HG03025 (cell line): ENCODE measurements at regions not wholly inside any gene's neighbourhood (a gene's known extent, or its start where the extent isn't known, plus 50 kb on each side); places are given as distances from the start of the nearest gene placed in this dataset.
"Not testable (repeated sequence)": the region's sequence is repeated elsewhere in the genome, so short reads cannot be mapped to it uniquely, and the experiment has no call there.

Experiments
- ATAC-seq: cut with Tn5 transposase; IDR thresholded peaks from one replicate; pipeline ENCODE4 v1.9.1; 2021; ENCODE audit warnings: mild to moderate bottlenecking, moderate library complexity; ENCODE audit not compliant: unreplicated experiment, low FRiP score

- not testable (repeated sequence) for ATAC-seq
Measured at GRCh38 chr18:30839056-30839561, 203.4 kb downstream of the DSC3 start.

- ATAC-seq, result no peak
Measured at GRCh38 chr18:30828700-30829099, 213.8 kb downstream of the DSC3 start.

- ATAC-seq, result no peak
Measured at GRCh38 chr18:30819619-30820018, 222.9 kb downstream of the DSC3 start.

- no peak for ATAC-seq
Measured at GRCh38 chr18:30814446-30814845, 228.1 kb downstream of the DSC3 start.

GRCh38 chr18:30811580-30811979 is 231.0 kb downstream of the DSC3 start:
- no peak for ATAC-seq

GRCh38 chr18:30810580-30810979 is 232.0 kb downstream of the DSC3 start:
- no peak for ATAC-seq

- ATAC-seq, result no peak
Measured at GRCh38 chr18:30806823-30807222, 235.7 kb downstream of the DSC3 start.

GRCh38 chr18:30800800-30801199 is 241.7 kb downstream of the DSC3 start:
- ATAC-seq, result no peak

- no peak for ATAC-seq
Measured at GRCh38 chr18:30792051-30792450, 250.5 kb downstream of the DSC3 start.

GRCh38 chr18:30788411-30788991 is 254.0 kb downstream of the DSC3 start:
- ATAC-seq, result not testable (repeated sequence)

GRCh38 chr18:30787410-30787809 is 255.1 kb downstream of the DSC3 start:
- ATAC-seq, result no peak

GRCh38 chr18:30781601-30782000 is 260.9 kb downstream of the DSC3 start:
- ATAC-seq, result no peak

- no peak for ATAC-seq
Measured at GRCh38 chr18:30775629-30776028, 266.9 kb downstream of the DSC3 start.

- not testable (repeated sequence) for ATAC-seq
Measured at GRCh38 chr18:30772170-30772569, 270.4 kb downstream of the DSC3 start.

- ATAC-seq, result no peak
Measured at GRCh38 chr18:30766053-30766452, 276.5 kb downstream of the DSC3 start.

- no peak for ATAC-seq
Measured at GRCh38 chr18:30765247-30765646, 277.3 kb downstream of the DSC3 start.

GRCh38 chr18:30763902-30764350 is 278.6 kb downstream of the DSC3 start:
- no peak for ATAC-seq

- no peak for ATAC-seq
Measured at GRCh38 chr18:30754846-30755245, 287.7 kb downstream of the DSC3 start.

- ATAC-seq, result no peak
Measured at GRCh38 chr18:30748541-30748940, 294.0 kb downstream of the DSC3 start.

- no peak for ATAC-seq
Measured at GRCh38 chr18:30746224-30746623, 296.3 kb downstream of the DSC3 start.

GRCh38 chr18:30743033-30743432 is 299.5 kb downstream of the DSC3 start:
- no peak for ATAC-seq

- no peak for ATAC-seq
Measured at GRCh38 chr18:30730915-30731314, 311.6 kb downstream of the DSC3 start.

- no peak for ATAC-seq
Measured at GRCh38 chr18:30727849-30728248, 314.7 kb downstream of the DSC3 start.
